ENCODE measurements at regions not wholly inside any gene's neighbourhood (a gene's known extent, or its start where the extent isn't known, plus 50 kb on each side); places are given as distances from the start of the nearest gene placed in this dataset.
"Not testable (repeated sequence)": the region's sequence is repeated elsewhere in the genome, so short reads cannot be mapped to it uniquely, and the experiment has no call there.

DNA sequence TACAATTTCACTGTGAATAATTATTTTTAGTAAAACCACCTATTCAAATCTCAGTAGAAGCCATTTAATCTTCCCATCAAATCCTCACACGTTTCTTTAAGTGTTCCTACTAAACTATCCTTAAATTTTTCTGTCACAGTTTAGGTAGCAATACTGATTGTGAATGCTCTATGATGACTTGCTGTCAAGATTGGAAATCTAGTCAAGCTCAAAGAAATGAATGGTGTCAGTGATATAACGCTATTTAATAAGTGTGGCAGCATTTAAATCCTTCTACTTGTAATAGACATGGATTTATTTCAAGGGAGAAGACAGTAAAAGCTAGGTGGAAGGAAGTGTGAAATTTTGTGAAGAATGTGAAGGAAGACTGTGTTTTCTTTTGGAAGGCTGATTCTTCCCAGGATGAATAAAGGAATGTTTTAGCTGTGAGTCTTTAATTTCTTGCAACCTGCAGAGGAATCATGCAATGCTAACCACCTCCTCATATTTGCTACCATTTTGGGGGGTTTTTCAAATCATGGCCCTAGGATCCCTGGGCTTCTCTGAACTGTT lies 936.7 kb upstream of the NEGR1 start:
- no CpG with 5 or more reads among the region's 2 CpGs for WGBS (ENCODE audit: insufficient coverage)
- no peak for DNase-seq
- no peaks in the 10 kb centered on the region for H3K4me1 ChIP-seq (ENCODE audit: control insufficient read depth, insufficient read depth, low read length)
- H3K36me3 ChIP-seq (ENCODE audit: control insufficient read depth, insufficient read depth, low read length) = no peaks in the 10 kb centered on the region
- H3K27ac ChIP-seq (ENCODE audit: low read length) = no peak overlapping the region
- H3K27me3 ChIP-seq (ENCODE audit: control insufficient read depth, insufficient read depth, low read length) = no peaks in the 10 kb centered on the region
- peaks cover 11% of the 10 kb centered on the region for H3K9me3 ChIP-seq (replicated peaks; ENCODE audit: control insufficient read depth, low read depth, low read length)
- H3K4me3 ChIP-seq (ENCODE audit: low read length) = no peak overlapping the region

DNA sequence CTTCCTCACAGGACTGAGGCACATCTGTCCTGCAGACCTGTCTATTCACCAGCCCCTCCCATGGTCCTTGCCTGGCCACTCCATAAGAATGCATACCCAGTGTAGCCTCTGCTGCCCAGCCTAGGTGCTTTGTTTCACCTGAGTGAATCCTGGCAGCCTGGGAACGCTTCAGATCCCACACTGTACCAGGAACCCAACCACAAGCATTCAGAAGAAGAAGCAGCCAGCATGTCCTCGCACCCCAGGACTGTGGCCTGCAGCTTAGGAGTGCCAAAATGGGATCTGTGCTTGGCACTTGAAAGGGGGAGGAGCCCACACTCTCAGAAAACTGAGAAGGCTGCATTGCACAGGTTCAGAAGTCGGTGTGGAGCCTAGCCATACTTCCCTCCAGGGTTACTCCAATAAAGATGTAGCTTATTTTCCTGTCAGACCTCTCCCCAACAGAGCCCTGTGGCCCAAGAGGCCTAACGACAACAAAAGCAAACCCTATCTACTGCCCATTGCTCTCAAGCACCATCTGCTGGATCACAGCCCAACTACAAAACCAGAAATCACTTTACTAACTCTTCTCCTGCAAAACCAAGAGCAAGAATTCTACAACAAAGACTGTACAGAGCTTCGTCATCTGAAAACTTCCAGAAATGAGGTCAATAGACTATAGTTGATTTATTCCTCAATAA lies 923.1 kb upstream of the NEGR1 start:
- Histone ChIP-seq H3K4me1 (ENCODE audit: control insufficient read depth, insufficient read depth, low read length) (no peaks in the 10 kb centered on the region), H3K27ac (ENCODE audit: low read length) (no peak overlapping the region), H3K36me3 (ENCODE audit: control insufficient read depth, insufficient read depth, low read length) (no peaks in the 10 kb centered on the region), H3K4me3 (ENCODE audit: low read length) (no peak overlapping the region), H3K27me3 (ENCODE audit: control insufficient read depth, insufficient read depth, low read length) (no peaks in the 10 kb centered on the region), H3K9me3 (replicated peaks; ENCODE audit: control insufficient read depth, low read depth, low read length) (no peaks in the 10 kb centered on the region)
- DNase-seq = no peak
- WGBS (ENCODE audit: insufficient coverage) = 38% methylated on average over 3 of the region's 5 CpGs

GRCh38 chr1:73197972-73198371 lies 915.6 kb upstream of the NEGR1 start:
- no peak overlapping the region for H3K4me3 ChIP-seq (ENCODE audit: low read length)
- WGBS (ENCODE audit: insufficient coverage) = 100% methylated on average over 1 of the region's 1 CpG
- H3K36me3 ChIP-seq (ENCODE audit: control insufficient read depth, insufficient read depth, low read length) = no peaks in the 10 kb centered on the region
- H3K4me1 ChIP-seq (ENCODE audit: control insufficient read depth, insufficient read depth, low read length) = no peaks in the 10 kb centered on the region
- no peak overlapping the region for H3K27ac ChIP-seq (ENCODE audit: low read length)
- peaks cover 4% of the 10 kb centered on the region for H3K9me3 ChIP-seq (replicated peaks; ENCODE audit: control insufficient read depth, low read depth, low read length)
- H3K27me3 ChIP-seq (ENCODE audit: control insufficient read depth, insufficient read depth, low read length) = no peaks in the 10 kb centered on the region
- no peak for DNase-seq

GRCh38 chr1:73194965-73195364 lies 912.6 kb upstream of the NEGR1 start:
- H3K9me3 ChIP-seq (replicated peaks; ENCODE audit: control insufficient read depth, low read depth, low read length) = peaks cover 4% of the 10 kb centered on the region
- no peaks in the 10 kb centered on the region for H3K27me3 ChIP-seq (ENCODE audit: control insufficient read depth, insufficient read depth, low read length)
- H3K4me1 ChIP-seq (ENCODE audit: control insufficient read depth, insufficient read depth, low read length) = no peaks in the 10 kb centered on the region
- no peaks in the 10 kb centered on the region for H3K36me3 ChIP-seq (ENCODE audit: control insufficient read depth, insufficient read depth, low read length)
- H3K4me3 ChIP-seq (ENCODE audit: low read length) = no peak overlapping the region
- DNase-seq = no peak
- no CpG with 5 or more reads among the region's 1 CpG for WGBS (ENCODE audit: insufficient coverage)
- H3K27ac ChIP-seq (ENCODE audit: low read length) = no peak overlapping the region

DNA sequence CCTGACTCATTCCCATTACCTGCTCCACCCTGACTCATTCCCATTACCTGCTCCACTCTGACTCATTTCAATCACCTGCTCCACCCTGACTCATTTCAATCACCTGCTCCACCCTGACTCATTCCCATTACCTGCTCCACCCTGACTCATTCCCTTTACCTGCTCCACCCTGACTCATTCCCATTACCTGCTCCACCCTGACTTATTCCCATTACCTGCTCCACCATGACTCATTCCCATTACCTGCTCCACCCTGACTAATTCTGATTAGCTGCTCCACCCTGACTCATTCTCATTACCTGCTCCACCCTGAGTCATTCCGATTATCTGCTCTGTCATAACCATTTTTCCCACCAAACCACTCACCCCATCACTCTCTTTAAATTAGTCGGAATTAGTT lies 901.2 kb upstream of the NEGR1 start:
- not testable (repeated sequence) for H3K27me3 ChIP-seq (ENCODE audit: control insufficient read depth, insufficient read depth, low read length); H3K4me3 ChIP-seq (ENCODE audit: low read length); H3K36me3 ChIP-seq (ENCODE audit: control insufficient read depth, insufficient read depth, low read length); H3K9me3 ChIP-seq (replicated peaks; ENCODE audit: control insufficient read depth, low read depth, low read length); DNase-seq; H3K4me1 ChIP-seq (ENCODE audit: control insufficient read depth, insufficient read depth, low read length); H3K27ac ChIP-seq (ENCODE audit: low read length)
- 92% methylated on average over 2 of the region's 2 CpGs for WGBS (ENCODE audit: insufficient coverage)

GRCh38 chr1:73181190-73181540 lies 898.8 kb upstream of the NEGR1 start:
- H3K27me3 ChIP-seq (ENCODE audit: control insufficient read depth, insufficient read depth, low read length) = no peaks in the 10 kb centered on the region
- no peaks in the 10 kb centered on the region for H3K36me3 ChIP-seq (ENCODE audit: control insufficient read depth, insufficient read depth, low read length)
- 86% methylated on average over 13 of the region's 13 CpGs for WGBS (ENCODE audit: insufficient coverage)
- H3K27ac ChIP-seq (ENCODE audit: low read length) = no peak overlapping the region
- DNase-seq = no peak
- no peaks in the 10 kb centered on the region for H3K4me1 ChIP-seq (ENCODE audit: control insufficient read depth, insufficient read depth, low read length)
- no peak overlapping the region for H3K4me3 ChIP-seq (ENCODE audit: low read length)
- H3K9me3 ChIP-seq (replicated peaks; ENCODE audit: control insufficient read depth, low read depth, low read length) = peaks cover 6% of the 10 kb centered on the region

DNA sequence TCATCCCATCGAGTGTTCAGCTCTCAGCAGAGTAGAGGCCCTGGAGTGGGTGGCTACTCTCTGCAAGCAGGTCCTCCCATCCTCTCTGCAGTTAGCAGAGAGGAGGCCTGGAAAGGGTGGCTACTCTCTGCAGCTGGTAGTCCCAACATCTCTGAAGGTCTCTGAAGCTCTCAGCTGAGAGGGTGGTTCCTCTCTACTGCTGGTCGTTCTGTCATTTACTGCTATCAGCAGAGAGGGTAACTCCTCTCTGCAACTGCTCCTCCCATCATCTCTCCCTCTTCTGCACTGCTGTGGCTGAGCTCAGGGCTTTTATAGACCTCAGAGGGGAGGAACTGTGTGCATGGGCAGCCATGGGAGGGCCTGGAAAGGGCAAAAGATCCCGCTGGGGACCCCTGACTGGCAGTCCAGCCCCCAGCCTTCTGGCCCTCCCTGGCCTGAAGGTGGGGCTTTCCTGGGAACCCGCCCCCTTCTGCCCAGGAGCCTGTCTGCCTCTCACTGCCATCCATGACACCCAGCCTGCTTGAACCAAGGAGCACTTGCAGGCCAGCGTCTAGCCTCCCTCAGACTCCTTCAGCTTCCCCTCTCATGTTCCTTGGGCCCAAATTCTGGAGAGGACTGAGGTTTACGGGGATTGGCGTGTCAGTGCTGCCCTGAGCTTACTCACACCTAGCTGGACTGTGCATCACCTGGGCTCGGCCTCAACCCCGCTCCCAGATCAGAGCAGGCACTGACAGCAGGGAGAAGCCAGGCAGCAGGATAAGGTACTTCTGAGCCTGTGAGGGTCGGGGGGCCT lies 898.3 kb upstream of the NEGR1 start:
- WGBS (ENCODE audit: insufficient coverage) = 78% methylated on average over 8 of the region's 10 CpGs
- DNase-seq = no peak
- H3K4me3 ChIP-seq (ENCODE audit: low read length) = no peak overlapping the region
- H3K36me3 ChIP-seq (ENCODE audit: control insufficient read depth, insufficient read depth, low read length) = no peaks in the 10 kb centered on the region
- peaks cover 6% of the 10 kb centered on the region for H3K9me3 ChIP-seq (replicated peaks; ENCODE audit: control insufficient read depth, low read depth, low read length)
- no peaks in the 10 kb centered on the region for H3K27me3 ChIP-seq (ENCODE audit: control insufficient read depth, insufficient read depth, low read length)
- no peaks in the 10 kb centered on the region for H3K4me1 ChIP-seq (ENCODE audit: control insufficient read depth, insufficient read depth, low read length)
- H3K27ac ChIP-seq (ENCODE audit: low read length) = no peak overlapping the region

- WGBS (ENCODE audit: insufficient coverage) = 100% methylated on average over 1 of the region's 2 CpGs
- no peak for DNase-seq
- no peaks in the 10 kb centered on the region for H3K27me3 ChIP-seq (ENCODE audit: control insufficient read depth, insufficient read depth, low read length)
- no peaks in the 10 kb centered on the region for H3K36me3 ChIP-seq (ENCODE audit: control insufficient read depth, insufficient read depth, low read length)
- no peak overlapping the region for H3K4me3 ChIP-seq (ENCODE audit: low read length)
- H3K4me1 ChIP-seq (ENCODE audit: control insufficient read depth, insufficient read depth, low read length) = no peaks in the 10 kb centered on the region
- H3K9me3 ChIP-seq (replicated peaks; ENCODE audit: control insufficient read depth, low read depth, low read length) = peaks cover 6% of the 10 kb centered on the region
- no peak overlapping the region for H3K27ac ChIP-seq (ENCODE audit: low read length)
These were observed 894.6 kb upstream of the NEGR1 start for GRCh38 chr1:73176902-73177301.

DNA sequence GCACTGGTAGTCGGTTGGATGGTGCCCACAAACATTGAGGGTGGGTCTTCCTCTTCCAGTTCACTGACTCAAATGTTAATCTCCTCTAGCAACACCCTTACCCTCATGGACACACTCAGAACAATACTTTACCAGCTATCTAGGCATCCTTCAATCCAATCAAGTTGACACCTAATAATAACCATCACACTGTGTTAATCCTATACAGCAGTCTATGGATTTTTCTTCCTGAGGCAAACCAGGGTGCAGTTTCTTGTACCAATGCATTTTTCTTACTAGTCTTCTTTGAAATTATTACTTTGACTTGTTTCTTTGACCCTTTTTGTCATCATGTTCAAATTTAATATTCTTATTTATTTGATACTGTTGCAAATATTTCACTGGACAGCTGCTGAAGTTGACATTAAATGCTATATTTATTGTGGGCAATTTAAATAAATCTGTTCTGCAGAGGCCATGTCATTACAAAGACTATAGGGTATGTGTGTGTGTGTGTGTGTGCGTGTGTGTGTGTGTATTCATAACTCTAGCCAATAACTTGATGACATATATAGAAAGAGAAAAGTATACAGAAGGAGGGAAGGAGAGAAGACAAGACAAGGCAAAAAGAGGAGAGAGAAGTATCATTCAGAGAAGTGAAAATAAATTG lies 884.8 kb upstream of the NEGR1 start:
- no peak for DNase-seq
- Histone ChIP-seq H3K9me3 (replicated peaks; ENCODE audit: control insufficient read depth, low read depth, low read length) (no peaks in the 10 kb centered on the region), H3K36me3 (ENCODE audit: control insufficient read depth, insufficient read depth, low read length) (no peaks in the 10 kb centered on the region), H3K4me1 (ENCODE audit: control insufficient read depth, insufficient read depth, low read length) (no peaks in the 10 kb centered on the region), H3K4me3 (ENCODE audit: low read length) (no peak overlapping the region), H3K27ac (ENCODE audit: low read length) (no peak overlapping the region), H3K27me3 (ENCODE audit: control insufficient read depth, insufficient read depth, low read length) (no peaks in the 10 kb centered on the region)
- 92% methylated on average over 1 of the region's 2 CpGs for WGBS (ENCODE audit: insufficient coverage)

DNA sequence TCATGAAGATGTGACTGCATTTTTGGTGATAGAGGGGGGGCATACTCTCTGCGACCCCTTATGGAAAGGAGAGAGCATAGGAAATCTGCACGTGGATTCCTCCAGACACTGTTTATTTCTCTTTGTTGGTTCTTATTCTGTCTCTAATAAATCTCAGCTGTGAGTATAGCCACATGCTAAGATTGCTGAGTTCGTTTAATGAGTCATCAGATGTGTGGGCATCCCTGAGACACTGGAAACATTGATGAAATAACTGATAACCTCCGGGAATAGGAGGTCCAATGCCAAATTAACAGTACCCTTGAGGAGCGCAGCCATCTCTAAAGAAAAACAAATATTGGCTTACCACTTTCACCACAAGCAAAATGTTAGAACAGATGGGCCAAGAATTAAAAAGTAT lies 880.2 kb upstream of the NEGR1 start:
- WGBS (ENCODE audit: insufficient coverage) = no CpG with 5 or more reads among the region's 5 CpGs

More for the DNA sequence above, 880.2 kb upstream of the NEGR1 start:
- H3K4me1 ChIP-seq (ENCODE audit: control insufficient read depth, insufficient read depth, low read length) = no peaks in the 10 kb centered on the region
- no peak for DNase-seq
- no peak overlapping the region for H3K4me3 ChIP-seq (ENCODE audit: low read length)
- H3K9me3 ChIP-seq (replicated peaks; ENCODE audit: control insufficient read depth, low read depth, low read length) = no peaks in the 10 kb centered on the region
- H3K27me3 ChIP-seq (ENCODE audit: control insufficient read depth, insufficient read depth, low read length) = no peaks in the 10 kb centered on the region
- H3K36me3 ChIP-seq (ENCODE audit: control insufficient read depth, insufficient read depth, low read length) = no peaks in the 10 kb centered on the region
- no peak overlapping the region for H3K27ac ChIP-seq (ENCODE audit: low read length)
